Smooth muscle cell (in vitro differentiated cells): ENCODE measurements at regions not wholly inside any gene's neighbourhood (a gene's known extent, or its start where the extent isn't known, plus 50 kb on each side); places are given as distances from the start of the nearest gene placed in this dataset.
"Not testable (repeated sequence)": the region's sequence is repeated elsewhere in the genome, so short reads cannot be mapped to it uniquely, and the experiment has no call there.

ENCODE experiments used
- DNase-seq: peaks from one replicate; lab custom pipeline; 2025; ENCODE audit not compliant: unreplicated experiment; lab: John Stamatoyannopoulos, UW
- H2AFZ ChIP-seq: fragments of 200-600 bp; sonication (generic); 2 replicates; pipeline ENCODE4 v1.6.0; 2016; ENCODE audit warnings: antibody characterized with exemption, low read depth, mild to moderate bottlenecking
- H3F3A ChIP-seq: fragments of 200-600 bp; sonication (generic); 2 replicates; pipeline ENCODE4 v1.6.0; 2017; ENCODE audit warnings: antibody characterized with exemption, low read depth
- H3K27ac ChIP-seq: fragments of 200-600 bp; sonication (generic); 2 replicates; pipeline ENCODE4 v1.5.1; 2016; ENCODE audit warnings: low read depth, mild to moderate bottlenecking
- H3K27me3 ChIP-seq: fragments of 200-600 bp; sonication (generic); 2 replicates; pipeline ENCODE4 v1.6.1; 2016; ENCODE audit warnings: low read depth, mild to moderate bottlenecking
- H3K36me3 ChIP-seq: fragments of 200-600 bp; sonication (generic); 2 replicates; pipeline ENCODE4 v1.5.1; 2016; ENCODE audit warnings: low read depth
- H3K4me1 ChIP-seq: fragments of 200-600 bp; sonication (generic); 2 replicates; pipeline ENCODE4 v1.5.1; 2016; ENCODE audit warnings: low read depth
- H3K4me2 ChIP-seq: fragments of 200-600 bp; sonication (generic); 2 replicates; pipeline ENCODE4 v1.6.0; 2016; ENCODE audit warnings: mild to moderate bottlenecking
- H3K4me3 ChIP-seq: fragments of 200-600 bp; sonication (generic); 2 replicates; pipeline ENCODE4 v1.5.1; 2016; ENCODE audit warnings: mild to moderate bottlenecking
- H3K79me2 ChIP-seq: fragments of 200-600 bp; sonication (generic); 2 replicates; pipeline ENCODE4 v1.6.0; 2016; ENCODE audit warnings: low read depth, mild to moderate bottlenecking
- H3K9ac ChIP-seq: fragments of 200-600 bp; sonication (generic); 2 replicates; pipeline ENCODE4 v1.6.0; 2016; ENCODE audit warnings: low read depth
- H3K9me3 ChIP-seq: fragments of 200-600 bp; sonication (generic); replicated peaks from 2 replicates; pipeline ENCODE4 v1.5.1; 2016; ENCODE audit warnings: low read depth
- H4K20me1 ChIP-seq: fragments of 200-600 bp; sonication (generic); 2 replicates; pipeline ENCODE4 v1.6.0; 2016; ENCODE audit warnings: low read depth
- CTCF ChIP-seq: fragments of 200-600 bp; sonication (generic); IDR thresholded peaks from 2 replicates; pipeline ENCODE4 v1.5.1; 2017; ENCODE audit warnings: borderline replicate concordance, mild to moderate bottlenecking, antibody characterized with exemption; ENCODE audit not compliant: insufficient read depth, poor library complexity, severe bottlenecking
- WGBS: methylation state at CpG from one replicate; pipeline ENCODE4 v1.1.7; 2016; ENCODE audit warnings: low lambda C conversion rate; 5-methylcytosine and 5-hydroxymethylcytosine counted together

GRCh38 chr13:54709546-54709945 is 1680.9 kb downstream of the OLFM4 start:
- no peak overlapping the region for H2AFZ ChIP-seq
- H3K36me3 ChIP-seq, result no peaks in the 10 kb centered on the region
- no peak overlapping the region for H3K4me3 ChIP-seq
- TF ChIP-seq CTCF, result no peak
- no peaks in the 10 kb centered on the region for H3K27me3 ChIP-seq
- H3K27ac ChIP-seq, result peak overlapping the region; percentile 24
- H3K4me1 ChIP-seq, result no peaks in the 10 kb centered on the region
- no peak overlapping the region for H3K9ac ChIP-seq
- H4K20me1 ChIP-seq, result no peaks in the 10 kb centered on the region
- H3K4me2 ChIP-seq, result no peak overlapping the region
- DNase-seq, result no peak
- H3K79me2 ChIP-seq, result no peaks in the 10 kb centered on the region
- H3F3A ChIP-seq, result no peaks in the 10 kb centered on the region
- no peaks in the 10 kb centered on the region for H3K9me3 ChIP-seq

DNA sequence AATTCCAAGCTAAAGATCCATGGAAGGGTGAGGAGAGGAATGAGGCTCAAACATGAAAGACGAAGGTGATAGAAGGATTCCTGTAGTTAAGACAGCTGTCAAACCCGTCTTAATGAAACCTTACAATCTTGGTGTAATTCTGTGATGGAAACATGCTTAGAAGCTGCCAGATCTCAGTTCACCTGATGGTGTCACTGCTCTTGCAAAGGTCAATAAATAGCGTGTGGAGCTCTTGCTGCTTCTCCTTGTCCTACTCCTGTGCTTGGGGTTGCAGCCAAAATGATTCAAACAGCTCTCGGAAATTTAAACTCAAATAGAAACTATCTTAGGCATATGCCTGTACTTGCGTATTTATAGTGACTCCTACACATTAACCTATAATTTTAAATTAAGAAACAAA is 1705.0 kb downstream of the OLFM4 start:
- Histone ChIP-seq H3K27me3 (no peaks in the 10 kb centered on the region), H3K4me1 (no peaks in the 10 kb centered on the region), H3F3A (no peaks in the 10 kb centered on the region), H3K4me2 (no peak overlapping the region), H3K79me2 (no peaks in the 10 kb centered on the region), H2AFZ (no peak overlapping the region), H3K9ac (no peak overlapping the region), H3K9me3 (no peaks in the 10 kb centered on the region), H4K20me1 (no peaks in the 10 kb centered on the region), H3K27ac (no peak overlapping the region), H3K4me3 (no peak overlapping the region), H3K36me3 (no peaks in the 10 kb centered on the region)
- WGBS, result 56% methylated on average over 5 of the region's 5 CpGs
- TF ChIP-seq CTCF, result no peak
- no peak for DNase-seq

GRCh38 chr13:54737211-54737610 is 1708.6 kb downstream of the OLFM4 start:
- WGBS, result 88% methylated on average over 13 of the region's 21 CpGs
- not testable (repeated sequence) for H3K4me3 ChIP-seq, DNase-seq, H3K9ac ChIP-seq, H3K36me3 ChIP-seq, H3K4me2 ChIP-seq, H3K27ac ChIP-seq, H3K27me3 ChIP-seq, H3K79me2 ChIP-seq, H3K4me1 ChIP-seq, H2AFZ ChIP-seq, H3F3A ChIP-seq, H3K9me3 ChIP-seq, H4K20me1 ChIP-seq

GRCh38 chr13:54742984-54743383 is 1714.4 kb downstream of the OLFM4 start:
- Histone ChIP-seq H3K27ac (no peak overlapping the region), H3K9ac (no peak overlapping the region), H2AFZ (no peak overlapping the region), H3K36me3 (no peaks in the 10 kb centered on the region), H3K9me3 (no peaks in the 10 kb centered on the region), H3K79me2 (no peaks in the 10 kb centered on the region), H3K4me1 (no peaks in the 10 kb centered on the region), H3K27me3 (no peaks in the 10 kb centered on the region), H3K4me2 (no peak overlapping the region), H4K20me1 (no peaks in the 10 kb centered on the region), H3F3A (no peaks in the 10 kb centered on the region), H3K4me3 (no peak overlapping the region)
- DNase-seq, result no peak
- TF ChIP-seq CTCF, result no peak
